ENCODE measurements at regions not wholly inside any gene's neighbourhood (a gene's known extent, or its start where the extent isn't known, plus 50 kb on each side); places are given as distances from the start of the nearest gene placed in this dataset.

DNA sequence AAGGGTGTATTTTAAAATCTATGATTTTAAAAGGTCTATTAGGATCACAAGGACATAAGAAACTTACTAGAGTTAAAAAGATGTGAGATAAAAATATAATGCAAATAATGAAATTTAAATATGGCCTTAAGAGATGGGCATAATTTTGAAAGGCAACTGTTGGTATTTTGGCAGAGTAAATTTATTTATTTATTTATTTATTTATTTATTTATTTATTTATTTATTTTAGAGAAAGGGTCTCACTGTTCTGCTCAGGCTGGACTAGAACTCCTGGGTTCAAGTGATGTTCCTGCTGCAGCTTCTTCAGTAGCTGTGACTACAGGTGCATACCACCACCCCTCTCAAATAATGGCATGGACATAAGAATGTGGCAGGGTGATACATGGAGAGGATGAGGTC is 932.1 kb upstream of the LCORL start:
- no peak overlapping the region for H4K91ac ChIP-seq (ENCODE audit: insufficient read length, low read depth, low read length)
- no peak overlapping the region for H3T11ph ChIP-seq (ENCODE audit: low read length)
- H2AK5ac ChIP-seq (ENCODE audit: insufficient read length, low read length) = no peak overlapping the region
- H2BK5ac ChIP-seq (ENCODE audit: insufficient read length, low read length) = no peak overlapping the region
- H3K4ac ChIP-seq (ENCODE audit: low read depth, low read length) = no peak overlapping the region
- no peaks in the 10 kb centered on the region for H3K23me2 ChIP-seq (ENCODE audit: insufficient read length, low read depth, low read length, poor library complexity, severe bottlenecking)
- no peaks in the 10 kb centered on the region for H4K20me1 ChIP-seq (ENCODE audit: control insufficient read depth, insufficient read depth, insufficient read length)
- no peak overlapping the region for H3K14ac ChIP-seq (ENCODE audit: insufficient read depth, low read length)
- no peak for DNase-seq
- H3K36me3 Mint-ChIP-seq (ENCODE audit: insufficient read depth in 1 of 3, low read depth in 3 of 3) = peaks cover 0 to 2% (median 0%) of the 10 kb centered on the region in 3 experiments; a peak in 1 of 7 replicates
- no peak overlapping the region for H3K56ac ChIP-seq (ENCODE audit: insufficient read length, low read depth, low read length)
- no peak overlapping the region for H2BK12ac ChIP-seq (ENCODE audit: insufficient read length, low read depth, low read length)
- H3K4me2 ChIP-seq (ENCODE audit: insufficient read depth, insufficient read length, low read length) = no peak overlapping the region
- no peak overlapping the region for H2AFZ ChIP-seq (ENCODE audit: low read length)
- H3K4me1 ChIP-seq (ENCODE audit: insufficient read depth, low read length) = no peaks in the 10 kb centered on the region
- no peaks in the 10 kb centered on the region for H3K79me1 ChIP-seq (ENCODE audit: insufficient read depth, low read depth, low read length, poor library complexity, severe bottlenecking)
- H4K8ac ChIP-seq (replicated peaks; ENCODE audit: insufficient read length, low read depth, low read length) = no peak overlapping the region
- H3K27me3 ChIP-seq (ENCODE audit: insufficient read depth, low read length) = no peaks in the 10 kb centered on the region
- no peak overlapping the region for H3K18ac ChIP-seq (ENCODE audit: insufficient read length, low read depth, low read length)
- H2BK20ac ChIP-seq (ENCODE audit: low read depth, low read length, poor library complexity, severe bottlenecking) = no peak overlapping the region
- no peaks in the 10 kb centered on the region for H3K79me2 ChIP-seq (ENCODE audit: insufficient read depth, low read length)
- no peaks in the 10 kb centered on the region; the same call in 1 of the 2 replicates for H3K27me3 Mint-ChIP-seq (ENCODE audit: low read depth)
- no peak overlapping the region for H3K27ac Mint-ChIP-seq
- H3K9me3 ChIP-seq (ENCODE audit: control insufficient read depth, low read depth, low read length) = no peaks in the 10 kb centered on the region
- H3K4me3 Mint-ChIP-seq = no peak overlapping the region
- H2BK120ac ChIP-seq (ENCODE audit: low read depth, low read length, poor library complexity, severe bottlenecking) = no peak overlapping the region
- no peak overlapping the region for H3K23ac ChIP-seq (ENCODE audit: insufficient read length, low read depth, low read length)
- no peak overlapping the region for H3K9ac ChIP-seq (ENCODE audit: extremely low read depth, insufficient read length, low read length)
- no peaks in the 10 kb centered on the region for H3K4me1 Mint-ChIP-seq
- no peak overlapping the region for H4K5ac ChIP-seq (ENCODE audit: insufficient read length, low read depth, low read length)
- no peak overlapping the region for H2BK15ac ChIP-seq (ENCODE audit: low read depth, low read length)
- no peak for TF ChIP-seq CTCF (conservative IDR thresholded peaks at IDR 0.05)
- H3K9me3 Mint-ChIP-seq = peaks cover 0 to 2% of the 10 kb centered on the region in 2 experiments; a peak in 1 of 5 replicates
- no peak overlapping the region for H3K27ac ChIP-seq (ENCODE audit: insufficient read length, low read depth, low read length)
